Endothelial cell of umbilical vein (primary cell): ENCODE measurements at regions not wholly inside any gene's neighbourhood (a gene's known extent, or its start where the extent isn't known, plus 50 kb on each side); places are given as distances from the start of the nearest gene placed in this dataset.

ENCODE experiments used
- BruUV-seq: library from RNA; stranded (reverse); fragments of 400-500 nt; replicated peaks from 2 replicates; lab custom pipeline; 2021; lab: Mats Ljungman, UMichigan
- CTCF ChIA-PET: fragments of 300-600, 350-600 bp; sonication (Branson Sonifier 250); formaldehyde crosslinking; loops from one replicate; lab custom pipeline; 2021; ENCODE audit warnings: antibody characterized with exemption, inconsistent platforms; lab: Charles Lee
- POLR2A ChIA-PET: fragments of 300-600, 350-600 bp; sonication (Branson Sonifier 250); formaldehyde crosslinking; loops from one replicate; lab custom pipeline; 2021; ENCODE audit warnings: antibody characterized with exemption, inconsistent platforms; lab: Charles Lee
- DNase-seq: peaks from one replicate; pipeline ENCODE4 v3.0.0-alpha.2; 2011; ENCODE audit warnings: low read depth, low spot score
- FAIRE-seq: peaks from 2 replicates; lab custom pipeline; 2011; peaks lifted over from hg19 to GRCh38; lab: Jason Lieb, UNC
- H2AFZ ChIP-seq: 2 replicates; pipeline ENCODE4 v1.6.0; 2012; ENCODE audit warnings: low read depth, low read length, control low read depth, inconsistent platforms
- H3K27ac ChIP-seq: 2 replicates; pipeline ENCODE4 v1.5.1; 2011; ENCODE audit warnings: low read depth, mild to moderate bottlenecking, control low read depth, low read length, moderate library complexity; ENCODE audit not compliant: insufficient read depth
- H3K27me3 ChIP-seq, 2 experiments: 2 replicates each; pipeline versions ENCODE4 v1.6.0 to v1.6.1; 2011; ENCODE audit warnings: low read length in 2 of 2, mixed read lengths in 1 of 2; ENCODE audit not compliant: control insufficient read depth in 2 of 2, insufficient read depth in 2 of 2
- H3K36me3 ChIP-seq, 2 experiments: 2 replicates in 1 of 2; 3 replicates in 1 of 2; pipeline ENCODE4 v1.5.1; 2011; ENCODE audit warnings: low read length in 2 of 2, mild to moderate bottlenecking in 1 of 2, moderate library complexity in 1 of 2; ENCODE audit not compliant: control insufficient read depth in 2 of 2, insufficient read depth in 2 of 2; ENCODE audit errors: extremely low read depth in 1 of 2
- H3K4me1 ChIP-seq: 3 replicates; pipeline ENCODE4 v1.5.1; 2011; ENCODE audit warnings: mild to moderate bottlenecking, low read length; ENCODE audit not compliant: control insufficient read depth, insufficient read depth; ENCODE audit errors: extremely low read depth
- H3K4me2 ChIP-seq: 2 replicates; pipeline ENCODE4 v1.6.1; 2011; ENCODE audit warnings: low read length, control low read depth, mixed read lengths; ENCODE audit not compliant: insufficient read depth
- H3K4me3 ChIP-seq, 3 experiments: fragments of 200-600 bp in 1 of 3; sonication (generic), shearing (Covaris generic) in 1 of 3; replicated peaks in 1 of 3; 2 replicates each; pipeline ENCODE4 v1.5.1; 2011 to 2016; ENCODE audit warnings: control low read depth in 3 of 3, low read length in 3 of 3, mild to moderate bottlenecking in 2 of 3, inconsistent platforms in 1 of 3, low read depth in 1 of 3, moderate library complexity in 1 of 3; ENCODE audit not compliant: insufficient read depth in 1 of 3
- H3K79me2 ChIP-seq: 2 replicates; pipeline ENCODE4 v1.6.0; 2012; ENCODE audit warnings: low read length, inconsistent platforms; ENCODE audit not compliant: control insufficient read depth, insufficient read depth
- H3K9ac ChIP-seq: replicated peaks from 2 replicates; pipeline ENCODE3; 2011; ENCODE audit warnings: low read length, control low read depth; ENCODE audit not compliant: insufficient read depth; ENCODE audit errors: extremely low read depth
- H3K9me1 ChIP-seq: replicated peaks from 3 replicates; pipeline ENCODE4 v1.6.0; 2011; ENCODE audit warnings: mild to moderate bottlenecking, low read length; ENCODE audit not compliant: control insufficient read depth, insufficient read depth; ENCODE audit errors: extremely low read depth
- H3K9me3 ChIP-seq: replicated peaks from 2 replicates; pipeline ENCODE4 v1.5.1; 2012; ENCODE audit warnings: low read length, inconsistent platforms; ENCODE audit not compliant: control insufficient read depth, insufficient read depth
- H4K20me1 ChIP-seq: replicated peaks from 2 replicates; pipeline ENCODE3; 2011; ENCODE audit warnings: mild to moderate bottlenecking, low read length; ENCODE audit not compliant: control insufficient read depth, insufficient read depth; ENCODE audit errors: extremely low read depth
- EZH2 ChIP-seq: IDR thresholded peaks from 2 replicates; pipeline ENCODE4 v1.6.1; 2012; ENCODE audit warnings: borderline replicate concordance, low read depth, mild to moderate bottlenecking, moderate library complexity, low read length, inconsistent platforms; ENCODE audit not compliant: severe bottlenecking
- FOS ChIP-seq: IDR thresholded peaks from 2 replicates; pipeline ENCODE4 v1.6.1; 2011; ENCODE audit warnings: mild to moderate bottlenecking, low read length, moderate library complexity, borderline replicate concordance; ENCODE audit not compliant: insufficient read depth
- GATA2 ChIP-seq: IDR thresholded peaks from 2 replicates; pipeline ENCODE4 v1.7.0; 2011; ENCODE audit warnings: low read depth, mild to moderate bottlenecking, moderate library complexity, mixed read lengths, low read length; ENCODE audit not compliant: insufficient read length, insufficient read depth
- JUN ChIP-seq: IDR thresholded peaks from 2 replicates; pipeline ENCODE4 v1.6.1; 2011; ENCODE audit warnings: borderline replicate concordance, low read depth; ENCODE audit not compliant: insufficient read length, insufficient read depth
- MYC ChIP-seq: IDR thresholded peaks from one replicate; pipeline ENCODE4 v1.6.1; 2011; ENCODE audit warnings: mild to moderate bottlenecking, low read depth, low read length
- POLR2A ChIP-seq: IDR thresholded peaks from 2 replicates; pipeline ENCODE4 v1.6.1; 2012; ENCODE audit warnings: low read depth, mild to moderate bottlenecking, control low read depth, low read length
- POLR2AphosphoS5 ChIP-seq: IDR thresholded peaks from 2 replicates; pipeline ENCODE4 v1.6.1; 2012; ENCODE audit warnings: low read depth, mild to moderate bottlenecking, control low read depth, low read length, moderate library complexity; ENCODE audit not compliant: insufficient read depth
- dilution Hi-C: fragments of 300-500 bp; cut with MboI; formaldehyde crosslinking; loops from one replicate; pipeline ENCODE4 v1.15.0; 2019; ENCODE audit warnings: low sequenced_read_pairs; ENCODE audit not compliant: extremely low pct_ligation_motif_present
- intact Hi-C: fragments of 100-400 bp; cut with micrococcal nuclease; formaldehyde crosslinking; loops from one replicate; pipeline ENCODE4 v1.10.0; 2022
- TF ChIP-seq, protein P1 (sequence below), 2 donors: IDR thresholded peaks; 1 replicate in 1 of 2; 2 replicates in 1 of 2; pipeline ENCODE4 v1.5.1; 2011; ENCODE audit warnings: low read length in 2 of 2, mild to moderate bottlenecking in 2 of 2, moderate library complexity in 2 of 2, control low read depth in 1 of 2, inconsistent platforms in 1 of 2, low read depth in 1 of 2; ENCODE audit not compliant: insufficient read depth in 1 of 2; ENCODE audit errors: extremely low read depth in 1 of 2
- TF ChIP-seq, protein P2 (sequence below): IDR thresholded peaks from 2 replicates; pipeline ENCODE4 v1.6.1; 2011; ENCODE audit not compliant: insufficient read depth, insufficient read length

DNA sequence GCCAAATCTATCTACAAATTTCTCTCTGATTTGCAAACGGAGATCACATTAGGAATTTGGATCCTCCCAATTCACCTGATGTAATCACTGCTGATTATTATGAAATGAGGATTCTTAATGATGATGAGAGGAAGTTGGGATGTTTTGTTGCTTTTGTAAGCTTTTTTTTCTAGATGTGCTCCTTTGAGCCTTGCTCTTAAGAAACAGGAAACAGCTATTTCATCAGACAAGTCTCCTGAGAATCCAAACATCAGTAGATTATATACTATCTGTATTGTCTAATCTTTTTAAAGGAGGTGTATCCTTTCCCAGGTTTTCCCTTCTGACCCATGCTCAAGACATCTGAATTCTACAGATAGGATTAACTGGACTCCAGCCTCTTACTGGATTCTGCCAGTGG lies 73.3 kb downstream of the KIF2B start:
- Histone ChIP-seq H2AFZ (no peak overlapping the region), H3K4me1 (no peaks in the 10 kb centered on the region), H3K4me3 (no peak overlapping the region), H3K9me1 (no peaks in the 10 kb centered on the region), H3K9me3 (no peaks in the 10 kb centered on the region), H3K27me3 (no peaks in the 10 kb centered on the region), H3K9ac (no peak overlapping the region), H3K36me3 (no peaks in the 10 kb centered on the region), H3K4me2 (no peak overlapping the region), H4K20me1 (no peaks in the 10 kb centered on the region), H3K27ac (no peak overlapping the region), H3K79me2 (no peaks in the 10 kb centered on the region)
- DNase-seq: no peak
- CTCF ChIA-PET: no interaction called here
- TF ChIP-seq MYC (no peak), JUN (no peak), POLR2A (no peak), POLR2AphosphoS5 (no peak), FOS (no peak)
- TF ChIP-seq, protein P1, sequence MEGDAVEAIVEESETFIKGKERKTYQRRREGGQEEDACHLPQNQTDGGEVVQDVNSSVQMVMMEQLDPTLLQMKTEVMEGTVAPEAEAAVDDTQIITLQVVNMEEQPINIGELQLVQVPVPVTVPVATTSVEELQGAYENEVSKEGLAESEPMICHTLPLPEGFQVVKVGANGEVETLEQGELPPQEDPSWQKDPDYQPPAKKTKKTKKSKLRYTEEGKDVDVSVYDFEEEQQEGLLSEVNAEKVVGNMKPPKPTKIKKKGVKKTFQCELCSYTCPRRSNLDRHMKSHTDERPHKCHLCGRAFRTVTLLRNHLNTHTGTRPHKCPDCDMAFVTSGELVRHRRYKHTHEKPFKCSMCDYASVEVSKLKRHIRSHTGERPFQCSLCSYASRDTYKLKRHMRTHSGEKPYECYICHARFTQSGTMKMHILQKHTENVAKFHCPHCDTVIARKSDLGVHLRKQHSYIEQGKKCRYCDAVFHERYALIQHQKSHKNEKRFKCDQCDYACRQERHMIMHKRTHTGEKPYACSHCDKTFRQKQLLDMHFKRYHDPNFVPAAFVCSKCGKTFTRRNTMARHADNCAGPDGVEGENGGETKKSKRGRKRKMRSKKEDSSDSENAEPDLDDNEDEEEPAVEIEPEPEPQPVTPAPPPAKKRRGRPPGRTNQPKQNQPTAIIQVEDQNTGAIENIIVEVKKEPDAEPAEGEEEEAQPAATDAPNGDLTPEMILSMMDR (IDR thresholded peaks at IDR 0.05; ENCODE audit: extremely low read depth in 1 of 2, insufficient read depth in 1 of 2, low read depth in 1 of 2, low read length in 2 of 2): no peak
- TF ChIP-seq, protein P2, sequence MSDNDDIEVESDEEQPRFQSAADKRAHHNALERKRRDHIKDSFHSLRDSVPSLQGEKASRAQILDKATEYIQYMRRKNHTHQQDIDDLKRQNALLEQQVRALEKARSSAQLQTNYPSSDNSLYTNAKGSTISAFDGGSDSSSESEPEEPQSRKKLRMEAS: no peak
- no peak for FAIRE-seq
- POLR2A ChIA-PET: no interaction called here
- no TSS peak for BruUV-seq
- intact Hi-C loops (no loop called here), dilution Hi-C loops (no loop called here)

DNA sequence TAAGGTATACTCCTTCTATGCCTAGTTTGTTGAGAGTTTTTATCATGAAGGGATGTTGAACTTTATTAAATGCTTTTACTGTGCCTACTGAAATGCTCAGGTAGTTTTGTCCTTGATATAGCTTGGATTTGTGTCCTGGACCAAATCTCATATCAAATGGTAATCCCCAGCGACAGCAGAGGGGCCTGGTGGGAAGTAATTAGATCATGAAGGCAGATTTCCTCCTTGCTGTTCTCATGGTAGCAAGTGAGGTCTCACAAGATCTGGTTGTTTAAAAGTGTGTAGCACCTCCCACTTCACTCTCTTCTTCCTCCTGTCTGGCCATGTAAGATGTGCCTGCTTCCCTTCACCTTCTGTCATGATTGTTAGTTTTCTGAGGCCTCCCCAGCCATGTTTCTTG lies 78.2 kb downstream of the KIF2B start:
- no peaks in the 10 kb centered on the region for H4K20me1 ChIP-seq
- H3K9ac ChIP-seq: no peak overlapping the region
- H3K27ac ChIP-seq: no peak overlapping the region
- no peaks in the 10 kb centered on the region for H3K27me3 ChIP-seq
- no peak for FAIRE-seq
- TF ChIP-seq, protein P1 (IDR thresholded peaks at IDR 0.05; ENCODE audit: extremely low read depth in 1 of 2, insufficient read depth in 1 of 2, low read depth in 1 of 2, low read length in 2 of 2): no peak
- TF ChIP-seq, protein P2: no peak
- TF ChIP-seq MYC (no peak), EZH2 (no peak), POLR2AphosphoS5 (no peak), FOS (no peak), GATA2 (no peak), JUN (no peak), POLR2A (no peak)
- no peaks in the 10 kb centered on the region for H3K9me3 ChIP-seq
- no peaks in the 10 kb centered on the region for H3K4me1 ChIP-seq
- no peaks in the 10 kb centered on the region for H3K9me1 ChIP-seq
- ChIA-PET CTCF (no interaction called here), POLR2A (no interaction called here)
- intact Hi-C loops: no loop called here
- no peak overlapping the region for H3K4me3 ChIP-seq
- DNase-seq: no peak
- H2AFZ ChIP-seq: no peak overlapping the region
- H3K4me2 ChIP-seq: no peak overlapping the region
- no TSS peak for BruUV-seq
- no peaks in the 10 kb centered on the region for H3K79me2 ChIP-seq
- dilution Hi-C loops: no loop called here
- no peaks in the 10 kb centered on the region for H3K36me3 ChIP-seq
